ENCODE measurements at regions not wholly inside any gene's neighbourhood (a gene's known extent, or its start where the extent isn't known, plus 50 kb on each side); places are given as distances from the start of the nearest gene placed in this dataset.
"Not testable (repeated sequence)": the region's sequence is repeated elsewhere in the genome, so short reads cannot be mapped to it uniquely, and the experiment has no call there.

DNA sequence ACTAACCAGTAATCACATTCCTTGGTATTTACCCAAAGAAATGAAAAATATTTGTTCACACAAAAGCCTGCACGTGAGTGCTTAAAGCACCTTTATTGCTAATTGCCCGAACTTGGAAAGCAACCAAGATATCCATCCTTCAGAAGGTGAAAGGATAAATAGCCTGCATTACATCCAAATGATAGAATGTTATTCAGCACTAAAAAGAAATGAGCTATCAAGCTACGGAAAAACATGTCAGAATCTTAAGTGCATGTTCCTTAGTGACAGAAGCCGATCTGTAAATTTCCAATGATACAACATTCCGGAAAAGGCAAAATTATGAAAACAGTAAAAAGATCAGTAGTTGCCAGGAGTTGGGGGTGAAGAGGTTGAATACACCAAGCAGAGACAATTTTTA lies 672.4 kb downstream of the TRIB2 start:
- H3K4me3 ChIP-seq (replicated peaks in 1 of 3; ENCODE audit: insufficient read depth in 1 of 3, low read depth in 1 of 3, low read length in 3 of 3); intact Hi-C loops (cut with micrococcal nuclease); H3K36me3 ChIP-seq (ENCODE audit: control insufficient read depth in 2 of 2, extremely low read depth in 1 of 2, insufficient read depth in 2 of 2, low read length in 2 of 2); CTCF ChIA-PET; BruUV-seq (replicated peaks); H3K79me2 ChIP-seq (ENCODE audit: control insufficient read depth, insufficient read depth, low read length); H3K27me3 ChIP-seq (ENCODE audit: control insufficient read depth in 2 of 2, insufficient read depth in 2 of 2, low read length in 2 of 2); H3K9me1 ChIP-seq (replicated peaks; ENCODE audit: control insufficient read depth, extremely low read depth, insufficient read depth, low read length); DNase-seq (ENCODE audit: low read depth, low spot score); H3K9ac ChIP-seq (replicated peaks; ENCODE audit: extremely low read depth, insufficient read depth, low read length); H3K27ac ChIP-seq (ENCODE audit: insufficient read depth, low read depth, low read length); H2AFZ ChIP-seq (ENCODE audit: low read depth, low read length); H3K9me3 ChIP-seq (replicated peaks; ENCODE audit: control insufficient read depth, insufficient read depth, low read length); H3K4me1 ChIP-seq (ENCODE audit: control insufficient read depth, extremely low read depth, insufficient read depth, low read length); H4K20me1 ChIP-seq (replicated peaks; ENCODE audit: control insufficient read depth, extremely low read depth, insufficient read depth, low read length); FAIRE-seq; dilution Hi-C loops (cut with MboI; ENCODE audit: extremely low pct_ligation_motif_present, low sequenced_read_pairs); H3K4me2 ChIP-seq (ENCODE audit: insufficient read depth, low read length); POLR2A ChIA-PET: not testable (repeated sequence)

DNA sequence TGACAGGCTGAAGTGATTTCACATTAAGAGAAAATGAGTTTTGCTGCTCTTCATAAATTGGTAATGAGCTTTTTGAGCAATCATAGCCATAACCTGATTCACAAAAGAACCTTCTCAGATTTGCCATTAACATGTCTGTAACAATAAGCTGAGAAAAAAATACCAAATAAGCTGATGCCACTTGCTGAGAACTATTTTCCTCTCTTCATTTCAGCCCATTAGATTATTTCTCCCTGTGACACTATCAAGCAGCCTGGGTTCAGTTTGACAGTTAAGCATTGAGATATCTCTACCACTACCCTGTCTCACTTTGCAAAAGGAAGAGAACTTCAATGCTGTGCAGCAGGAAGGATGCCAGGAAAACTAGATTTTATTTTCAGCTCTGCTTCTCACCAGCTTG lies 673.9 kb downstream of the TRIB2 start:
- no peaks in the 10 kb centered on the region for H4K20me1 ChIP-seq (replicated peaks; ENCODE audit: control insufficient read depth, extremely low read depth, insufficient read depth, low read length)
- intact Hi-C loops (cut with micrococcal nuclease) (no loop called here), dilution Hi-C loops (cut with MboI; ENCODE audit: extremely low pct_ligation_motif_present, low sequenced_read_pairs) (no loop called here)
- POLR2A ChIA-PET = no interaction called here
- H3K9me3 ChIP-seq (replicated peaks; ENCODE audit: control insufficient read depth, insufficient read depth, low read length) = no peaks in the 10 kb centered on the region
- no peak overlapping the region for H3K4me2 ChIP-seq (ENCODE audit: insufficient read depth, low read length)
- H3K4me3 ChIP-seq (replicated peaks in 1 of 3; ENCODE audit: insufficient read depth in 1 of 3, low read depth in 1 of 3, low read length in 3 of 3) = no peak overlapping the region
- FAIRE-seq = no peak
- TF ChIP-seq POLR2AphosphoS5 (IDR thresholded peaks at IDR 0.05; ENCODE audit: insufficient read depth, low read depth, low read length) = no peak
- TF ChIP-seq, protein P1, sequence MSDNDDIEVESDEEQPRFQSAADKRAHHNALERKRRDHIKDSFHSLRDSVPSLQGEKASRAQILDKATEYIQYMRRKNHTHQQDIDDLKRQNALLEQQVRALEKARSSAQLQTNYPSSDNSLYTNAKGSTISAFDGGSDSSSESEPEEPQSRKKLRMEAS (IDR thresholded peaks at IDR 0.05; ENCODE audit: insufficient read depth, insufficient read length) = no peak
- TF ChIP-seq EZH2 (IDR thresholded peaks at IDR 0.05; ENCODE audit: borderline replicate concordance, low read depth, low read length, severe bottlenecking) = no peak
- no peak for TF ChIP-seq MYC (IDR thresholded peaks at IDR 0.05; ENCODE audit: low read depth, low read length)
- TF ChIP-seq, protein P2, sequence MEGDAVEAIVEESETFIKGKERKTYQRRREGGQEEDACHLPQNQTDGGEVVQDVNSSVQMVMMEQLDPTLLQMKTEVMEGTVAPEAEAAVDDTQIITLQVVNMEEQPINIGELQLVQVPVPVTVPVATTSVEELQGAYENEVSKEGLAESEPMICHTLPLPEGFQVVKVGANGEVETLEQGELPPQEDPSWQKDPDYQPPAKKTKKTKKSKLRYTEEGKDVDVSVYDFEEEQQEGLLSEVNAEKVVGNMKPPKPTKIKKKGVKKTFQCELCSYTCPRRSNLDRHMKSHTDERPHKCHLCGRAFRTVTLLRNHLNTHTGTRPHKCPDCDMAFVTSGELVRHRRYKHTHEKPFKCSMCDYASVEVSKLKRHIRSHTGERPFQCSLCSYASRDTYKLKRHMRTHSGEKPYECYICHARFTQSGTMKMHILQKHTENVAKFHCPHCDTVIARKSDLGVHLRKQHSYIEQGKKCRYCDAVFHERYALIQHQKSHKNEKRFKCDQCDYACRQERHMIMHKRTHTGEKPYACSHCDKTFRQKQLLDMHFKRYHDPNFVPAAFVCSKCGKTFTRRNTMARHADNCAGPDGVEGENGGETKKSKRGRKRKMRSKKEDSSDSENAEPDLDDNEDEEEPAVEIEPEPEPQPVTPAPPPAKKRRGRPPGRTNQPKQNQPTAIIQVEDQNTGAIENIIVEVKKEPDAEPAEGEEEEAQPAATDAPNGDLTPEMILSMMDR (IDR thresholded peaks at IDR 0.05; ENCODE audit: extremely low read depth in 1 of 2, insufficient read depth in 1 of 2, low read depth in 1 of 2, low read length in 2 of 2) = no peak
- no peak for TF ChIP-seq POLR2A (IDR thresholded peaks at IDR 0.05; ENCODE audit: low read depth, low read length)
- no peak for TF ChIP-seq FOS (IDR thresholded peaks at IDR 0.05; ENCODE audit: borderline replicate concordance, insufficient read depth, low read length)
- no peak for TF ChIP-seq GATA2 (IDR thresholded peaks at IDR 0.05; ENCODE audit: insufficient read depth, insufficient read length, low read depth, low read length)
- no peak for TF ChIP-seq JUN (IDR thresholded peaks at IDR 0.05; ENCODE audit: borderline replicate concordance, insufficient read depth, insufficient read length, low read depth)
- H3K79me2 ChIP-seq (ENCODE audit: control insufficient read depth, insufficient read depth, low read length) = no peaks in the 10 kb centered on the region
- H3K36me3 ChIP-seq (ENCODE audit: control insufficient read depth in 2 of 2, extremely low read depth in 1 of 2, insufficient read depth in 2 of 2, low read length in 2 of 2) = no peaks in the 10 kb centered on the region
- no TSS peak for BruUV-seq (replicated peaks)
- CTCF ChIA-PET = no interaction called here
- no peaks in the 10 kb centered on the region for H3K4me1 ChIP-seq (ENCODE audit: control insufficient read depth, extremely low read depth, insufficient read depth, low read length)
- DNase-seq (ENCODE audit: low read depth, low spot score) = no peak
- H3K9me1 ChIP-seq (replicated peaks; ENCODE audit: control insufficient read depth, extremely low read depth, insufficient read depth, low read length) = no peaks in the 10 kb centered on the region
- no peak overlapping the region for H2AFZ ChIP-seq (ENCODE audit: low read depth, low read length)
- H3K27me3 ChIP-seq (ENCODE audit: control insufficient read depth in 2 of 2, insufficient read depth in 2 of 2, low read length in 2 of 2) = no peaks in the 10 kb centered on the region
- no peak overlapping the region for H3K27ac ChIP-seq (ENCODE audit: insufficient read depth, low read depth, low read length)
- H3K9ac ChIP-seq (replicated peaks; ENCODE audit: extremely low read depth, insufficient read depth, low read length) = no peak overlapping the region

Measured in endothelial cell of umbilical vein (primary cell).